ENCODE measurements at regions not wholly inside any gene's neighbourhood (a gene's known extent, or its start where the extent isn't known, plus 50 kb on each side); places are given as distances from the start of the nearest gene placed in this dataset.
"Not testable (repeated sequence)": the region's sequence is repeated elsewhere in the genome, so short reads cannot be mapped to it uniquely, and the experiment has no call there.

- no peak for DNase-seq (ENCODE audit: low spot score)
Measured at GRCh38 chrX:18102006-18102405, 118.7 kb downstream of the BEND2 start.

GRCh38 chrX:18101087-18101486 lies 119.6 kb downstream of the BEND2 start:
- DNase-seq (ENCODE audit: low spot score), result no peak

- no peak for DNase-seq (ENCODE audit: low spot score)
Measured at GRCh38 chrX:18099745-18100144, 120.9 kb downstream of the BEND2 start.

- DNase-seq (ENCODE audit: low spot score), result peak; percentile 0
Measured at GRCh38 chrX:18098763-18099162, 121.9 kb downstream of the BEND2 start.

GRCh38 chrX:18076434-18076833 lies 144.3 kb downstream of the BEND2 start:
- DNase-seq (ENCODE audit: low spot score), result no peak

GRCh38 chrX:18075603-18076002 lies 145.1 kb downstream of the BEND2 start:
- DNase-seq (ENCODE audit: low spot score), result no peak

GRCh38 chrX:18068045-18068444 lies 152.6 kb downstream of the BEND2 start:
- DNase-seq (ENCODE audit: low spot score), result not testable (repeated sequence)

GRCh38 chrX:18065956-18066355 lies 154.7 kb downstream of the BEND2 start:
- DNase-seq (ENCODE audit: low spot score), result no peak

- no peak for DNase-seq (ENCODE audit: low spot score)
Measured at GRCh38 chrX:18051690-18052089, 169.0 kb downstream of the BEND2 start.

GRCh38 chrX:18047491-18047890 lies 173.2 kb downstream of the BEND2 start:
- DNase-seq (ENCODE audit: low spot score), result no peak

- DNase-seq (ENCODE audit: low spot score), result no peak
Measured at GRCh38 chrX:18045436-18045835, 175.2 kb downstream of the BEND2 start.

GRCh38 chrX:18042776-18043175 lies 177.9 kb downstream of the BEND2 start:
- no peak for DNase-seq (ENCODE audit: low spot score)

- DNase-seq (ENCODE audit: low spot score), result peak; percentile 8
Measured at GRCh38 chrX:18041656-18042055, 179.0 kb downstream of the BEND2 start.

GRCh38 chrX:18039023-18039422 lies 177.9 kb upstream of the RAI2 start:
- no peak for DNase-seq (ENCODE audit: low spot score)

GRCh38 chrX:18036394-18036793 lies 175.3 kb upstream of the RAI2 start:
- DNase-seq (ENCODE audit: low spot score), result no peak

GRCh38 chrX:18034945-18035344 lies 173.8 kb upstream of the RAI2 start:
- no peak for DNase-seq (ENCODE audit: low spot score)

GRCh38 chrX:18034504-18034903 lies 173.4 kb upstream of the RAI2 start:
- no peak for DNase-seq (ENCODE audit: low spot score)

- DNase-seq (ENCODE audit: low spot score), result no peak
Measured at GRCh38 chrX:18032486-18033221, 171.6 kb upstream of the RAI2 start.

- DNase-seq (ENCODE audit: low spot score), result no peak
Measured at GRCh38 chrX:18031726-18032375, 170.8 kb upstream of the RAI2 start.

GRCh38 chrX:18030656-18031055 lies 169.6 kb upstream of the RAI2 start:
- not testable (repeated sequence) for DNase-seq (ENCODE audit: low spot score)

- DNase-seq (ENCODE audit: low spot score), result no peak
Measured at GRCh38 chrX:18026166-18026565, 165.1 kb upstream of the RAI2 start.

- DNase-seq (ENCODE audit: low spot score), result no peak
Measured at GRCh38 chrX:18017411-18017810, 156.3 kb upstream of the RAI2 start.

- no peak for DNase-seq (ENCODE audit: low spot score)
Measured at GRCh38 chrX:18016941-18017340, 155.8 kb upstream of the RAI2 start.

GRCh38 chrX:18010253-18010652 lies 149.2 kb upstream of the RAI2 start:
- DNase-seq (ENCODE audit: low spot score), result no peak

All from putamen (tissue), 1 donor.